H9 (cell line): ENCODE measurements at regions not wholly inside any gene's neighbourhood (a gene's known extent, or its start where the extent isn't known, plus 50 kb on each side); places are given as distances from the start of the nearest gene placed in this dataset.

Source experiments
- DNase-seq: peaks from one replicate; pipeline ENCODE4 v3.0.0-alpha.2; 2017
- H2AFZ ChIP-seq: one replicate; pipeline ENCODE4 v1.6.1; 2013; ENCODE audit warnings: mild to moderate bottlenecking, low read length, control low read depth, moderate library complexity
- H2AK5ac ChIP-seq: 2 replicates; pipeline ENCODE4 v1.6.1; 2013; ENCODE audit warnings: low read length, control low read depth, mixed read lengths; ENCODE audit not compliant: insufficient read length
- H2BK120ac ChIP-seq: one replicate; pipeline ENCODE4 v1.6.1; 2013; ENCODE audit warnings: low read depth, mild to moderate bottlenecking, low read length, control low read depth, inconsistent platforms; ENCODE audit not compliant: poor library complexity, severe bottlenecking
- H2BK12ac ChIP-seq: 2 replicates; pipeline ENCODE4 v1.6.1; 2013; ENCODE audit warnings: low read length, control low read depth, mixed read lengths, low read depth; ENCODE audit not compliant: insufficient read length
- H2BK15ac ChIP-seq: 2 replicates; pipeline ENCODE4 v1.6.1; 2013; ENCODE audit warnings: low read depth, low read length, control low read depth
- H2BK20ac ChIP-seq: one replicate; pipeline ENCODE4 v1.6.1; 2013; ENCODE audit warnings: low read depth, mild to moderate bottlenecking, low read length, control low read depth, inconsistent platforms; ENCODE audit not compliant: poor library complexity, severe bottlenecking
- H2BK5ac ChIP-seq: 2 replicates; pipeline ENCODE4 v1.6.1; 2013; ENCODE audit warnings: low read length, control low read depth, mixed read lengths; ENCODE audit not compliant: insufficient read length
- H3K14ac ChIP-seq: 2 replicates; pipeline ENCODE4 v1.6.1; 2013; ENCODE audit warnings: low read length, control low read depth; ENCODE audit not compliant: insufficient read depth
- H3K18ac ChIP-seq: 2 replicates; pipeline ENCODE4 v1.6.1; 2013; ENCODE audit warnings: low read depth, mild to moderate bottlenecking, mixed read lengths, low read length, control low read depth; ENCODE audit not compliant: insufficient read length
- H3K23ac ChIP-seq: 2 replicates; pipeline ENCODE4 v1.6.1; 2013; ENCODE audit warnings: low read length, control low read depth, mixed read lengths, low read depth; ENCODE audit not compliant: insufficient read length
- H3K23me2 ChIP-seq: 2 replicates; pipeline ENCODE4 v1.6.1; 2013; ENCODE audit warnings: low read depth, mild to moderate bottlenecking, mixed read lengths, low read length, control low read depth; ENCODE audit not compliant: insufficient read length, poor library complexity, severe bottlenecking
- H3K27ac ChIP-seq: 2 replicates; pipeline ENCODE4 v1.5.1; 2013; ENCODE audit warnings: low read length, control low read depth, mixed read lengths, low read depth; ENCODE audit not compliant: insufficient read length
- H3K27me3 ChIP-seq: 2 replicates; pipeline ENCODE4 v1.6.1; 2013; ENCODE audit warnings: low read length, control low read depth, inconsistent platforms; ENCODE audit not compliant: insufficient read depth
- H3K4ac ChIP-seq: 2 replicates; pipeline ENCODE4 v1.6.1; 2013; ENCODE audit warnings: low read depth, mild to moderate bottlenecking, control low read depth, inconsistent platforms, low read length, moderate library complexity
- H3K4me1 ChIP-seq: 2 replicates; pipeline ENCODE4 v1.6.1; 2013; ENCODE audit warnings: low read length, control low read depth, inconsistent platforms; ENCODE audit not compliant: insufficient read depth
- H3K4me2 ChIP-seq: 2 replicates; pipeline ENCODE4 v1.6.1; 2013; ENCODE audit warnings: low read length, control low read depth, mixed read lengths; ENCODE audit not compliant: insufficient read length, insufficient read depth
- H3K56ac ChIP-seq: 2 replicates; pipeline ENCODE4 v1.6.1; 2013; ENCODE audit warnings: low read depth, mild to moderate bottlenecking, mixed read lengths, low read length, control low read depth; ENCODE audit not compliant: insufficient read length
- H3K79me1 ChIP-seq: 2 replicates; pipeline ENCODE4 v1.6.1; 2013; ENCODE audit warnings: low read depth, mild to moderate bottlenecking, moderate library complexity, low read length, control low read depth, inconsistent platforms; ENCODE audit not compliant: insufficient read depth, poor library complexity, severe bottlenecking
- H3K79me2 ChIP-seq: 2 replicates; pipeline ENCODE4 v1.6.1; 2013; ENCODE audit warnings: low read length, control low read depth, inconsistent platforms; ENCODE audit not compliant: insufficient read depth
- H3K9ac ChIP-seq: 2 replicates; pipeline ENCODE4 v1.6.1; 2013; ENCODE audit warnings: low read length, control low read depth, mixed read lengths; ENCODE audit not compliant: insufficient read length; ENCODE audit errors: extremely low read depth
- H3K9me3 ChIP-seq: one replicate; pipeline ENCODE4 v1.6.1; 2013; ENCODE audit warnings: low read depth, low read length, inconsistent platforms; ENCODE audit not compliant: control insufficient read depth
- H3T11ph ChIP-seq: one replicate; pipeline ENCODE4 v1.6.1; 2013; ENCODE audit warnings: mild to moderate bottlenecking, low read length, control low read depth, inconsistent platforms
- H4K20me1 ChIP-seq: one replicate; pipeline ENCODE4 v1.6.1; 2013; ENCODE audit not compliant: control insufficient read depth, insufficient read length, insufficient read depth
- H4K5ac ChIP-seq: 2 replicates; pipeline ENCODE4 v1.6.1; 2013; ENCODE audit warnings: low read depth, mild to moderate bottlenecking, mixed read lengths, low read length, control low read depth; ENCODE audit not compliant: insufficient read length
- H4K8ac ChIP-seq: replicated peaks from 2 replicates; pipeline ENCODE4 v1.6.1; 2013; ENCODE audit warnings: low read length, control low read depth, mixed read lengths, low read depth; ENCODE audit not compliant: insufficient read length
- H4K91ac ChIP-seq: 2 replicates; pipeline ENCODE4 v1.6.1; 2013; ENCODE audit warnings: low read depth, mild to moderate bottlenecking, moderate library complexity, mixed read lengths, low read length, control low read depth; ENCODE audit not compliant: insufficient read length
- H3K27ac Mint-ChIP-seq, 3 experiments: 2 replicates in 2 of 3; 3 replicates in 1 of 3; pipeline ENCODE4 v1.8.0; 2020 to 2021; ENCODE audit warnings: mixed read lengths in 3 of 3, mild to moderate bottlenecking in 1 of 3, moderate library complexity in 1 of 3
- H3K27me3 Mint-ChIP-seq: 2 replicates; pipeline ENCODE4 v1.8.0; 2021; ENCODE audit warnings: low read depth, mild to moderate bottlenecking, moderate library complexity, mixed read lengths
- H3K36me3 Mint-ChIP-seq, 3 experiments: 2 replicates in 2 of 3; 3 replicates in 1 of 3; pipeline ENCODE4 v1.8.0; 2020 to 2021; ENCODE audit warnings: low read depth in 3 of 3, mixed read lengths in 3 of 3; ENCODE audit not compliant: insufficient read depth in 1 of 3
- H3K4me1 Mint-ChIP-seq, 2 experiments: 2 replicates each; pipeline ENCODE4 v1.8.0; 2020; ENCODE audit warnings: mixed read lengths in 2 of 2
- H3K4me3 Mint-ChIP-seq, 2 experiments: 2 replicates in 1 of 2; 3 replicates in 1 of 2; pipeline ENCODE4 v1.8.0; 2020 to 2021; ENCODE audit warnings: mild to moderate bottlenecking in 2 of 2, mixed read lengths in 2 of 2, moderate library complexity in 1 of 2
- H3K9me3 Mint-ChIP-seq, 2 experiments: 2 replicates in 1 of 2; 3 replicates in 1 of 2; pipeline ENCODE4 v1.8.0; 2020; ENCODE audit warnings: mild to moderate bottlenecking in 2 of 2, mixed read lengths in 2 of 2, moderate library complexity in 1 of 2
- CTCF ChIP-seq: fragments of 200-600 bp; sonication (generic); conservative IDR thresholded peaks from 3 replicates; pipeline ENCODE4 v1.8.0; 2021; ENCODE audit warnings: antibody characterized with exemption, mild to moderate bottlenecking
- WGBS: extraction: QIAGEN DNeasy Blood & Tissue Kit; methylation state at CpG from one replicate; pipeline ENCODE4 v1.1.7; 2013; ENCODE audit warnings: missing lambda C conversion rate, low lambda C conversion rate, mixed read lengths; ENCODE audit not compliant: insufficient read length; ENCODE audit errors: extremely low coverage; 5-methylcytosine and 5-hydroxymethylcytosine counted together

GRCh38 chr9:86669422-86669821 lies 277.9 kb downstream of the GAS1 start:
- Histone ChIP-seq H2BK15ac (no peak overlapping the region), H4K20me1 (no peaks in the 10 kb centered on the region), H3K9ac (no peak overlapping the region), H3K23me2 (no peaks in the 10 kb centered on the region), H3K23ac (no peak overlapping the region), H3K4me1 (no peaks in the 10 kb centered on the region), H3K27me3 (no peaks in the 10 kb centered on the region), H3K27ac (no peak overlapping the region), H4K8ac (no peak overlapping the region), H3T11ph (no peak overlapping the region), H2AK5ac (no peak overlapping the region), H3K9me3 (peaks cover 3% of the 10 kb centered on the region), H4K91ac (no peak overlapping the region), H2BK120ac (no peak overlapping the region), H3K79me1 (no peaks in the 10 kb centered on the region), H3K56ac (no peak overlapping the region), H4K5ac (no peak overlapping the region), H3K4ac (no peak overlapping the region), H3K18ac (no peak overlapping the region), H3K79me2 (no peaks in the 10 kb centered on the region), H2AFZ (no peak overlapping the region), H3K14ac (no peak overlapping the region), H2BK5ac (no peak overlapping the region), H2BK20ac (no peak overlapping the region), H2BK12ac (no peak overlapping the region), H3K4me2 (no peak overlapping the region)
- Mint-ChIP-seq H3K9me3 (peaks cover 6 to 14% of the 10 kb centered on the region in 2 experiments), H3K36me3 (peaks cover 0 to 6% (median 5%) of the 10 kb centered on the region in 3 experiments; a peak in 3 of 7 replicates), H3K27me3 (peaks cover 5% of the 10 kb centered on the region), H3K27ac (no peak overlapping the region), H3K4me1 (no peaks in the 10 kb centered on the region), H3K4me3 (no peak overlapping the region)
- no peak for TF ChIP-seq CTCF
- WGBS: no CpG with 5 or more reads among the region's 4 CpGs
- DNase-seq: no peak
